H7 (cell line): ENCODE measurements at regions not wholly inside any gene's neighbourhood (a gene's known extent, or its start where the extent isn't known, plus 50 kb on each side); places are given as distances from the start of the nearest gene placed in this dataset.
"Not testable (repeated sequence)": the region's sequence is repeated elsewhere in the genome, so short reads cannot be mapped to it uniquely, and the experiment has no call there.

Source experiments
- DNase-seq: peaks from one replicate; pipeline ENCODE4 v3.0.0; 2012
- H3K27me3 ChIP-seq: 2 replicates; pipeline ENCODE4 v1.6.0; 2011; ENCODE audit warnings: mild to moderate bottlenecking, low read length; ENCODE audit not compliant: control insufficient read depth, insufficient read depth
- H3K36me3 ChIP-seq: replicated peaks from 2 replicates; pipeline ENCODE4 v1.5.1; 2011; ENCODE audit warnings: low read length; ENCODE audit not compliant: control insufficient read depth, insufficient read depth
- H3K4me3 ChIP-seq: 2 replicates; pipeline ENCODE4 v1.5.1; 2011; ENCODE audit warnings: low read depth, mild to moderate bottlenecking, control low read depth, low read length, moderate library complexity; ENCODE audit not compliant: insufficient read depth

GRCh38 chr1:224012807-224013434 is 101.0 kb upstream of the FBXO28 start:
- H3K27me3 ChIP-seq, DNase-seq, H3K36me3 ChIP-seq, H3K4me3 ChIP-seq: not testable (repeated sequence)

- H3K27me3 ChIP-seq, H3K36me3 ChIP-seq, H3K4me3 ChIP-seq, DNase-seq: not testable (repeated sequence)
These were observed 101.7 kb upstream of the FBXO28 start for GRCh38 chr1:224012162-224012561.

- H3K36me3 ChIP-seq, H3K4me3 ChIP-seq, DNase-seq, H3K27me3 ChIP-seq: not testable (repeated sequence)
These were observed 102.2 kb upstream of the FBXO28 start for GRCh38 chr1:224011751-224012150.

- H3K4me3 ChIP-seq, H3K27me3 ChIP-seq, DNase-seq: not testable (repeated sequence)
These were observed 102.8 kb upstream of the FBXO28 start for GRCh38 chr1:224011153-224011552.

GRCh38 chr1:224005973-224006372 is 107.9 kb upstream of the FBXO28 start:
- H3K36me3 ChIP-seq, H3K4me3 ChIP-seq, DNase-seq, H3K27me3 ChIP-seq: not testable (repeated sequence)

More at GRCh38 chr1:224011153-224011552, 102.8 kb upstream of the FBXO28 start:
- H3K36me3 ChIP-seq, result not testable (repeated sequence)

GRCh38 chr1:224004552-224005315 is 109.2 kb upstream of the FBXO28 start:
- DNase-seq, result peak; percentile 3
- not testable (repeated sequence) for H3K36me3 ChIP-seq, H3K4me3 ChIP-seq, H3K27me3 ChIP-seq

- not testable (repeated sequence) for H3K4me3 ChIP-seq, DNase-seq, H3K36me3 ChIP-seq, H3K27me3 ChIP-seq
These were observed 110.0 kb upstream of the FBXO28 start for GRCh38 chr1:224003896-224004295.

- not testable (repeated sequence) for DNase-seq, H3K27me3 ChIP-seq, H3K36me3 ChIP-seq, H3K4me3 ChIP-seq
These were observed 112.2 kb upstream of the FBXO28 start for GRCh38 chr1:224001757-224002156.

GRCh38 chr1:223999761-224000160 is 114.2 kb upstream of the FBXO28 start:
- not testable (repeated sequence) for H3K27me3 ChIP-seq, H3K4me3 ChIP-seq, H3K36me3 ChIP-seq, DNase-seq

GRCh38 chr1:223998676-223999455 is 115.0 kb upstream of the FBXO28 start:
- not testable (repeated sequence) for H3K4me3 ChIP-seq, H3K27me3 ChIP-seq, H3K36me3 ChIP-seq, DNase-seq

GRCh38 chr1:223996376-223996775 is 117.5 kb upstream of the FBXO28 start:
- not testable (repeated sequence) for H3K4me3 ChIP-seq, H3K36me3 ChIP-seq, DNase-seq, H3K27me3 ChIP-seq

GRCh38 chr1:223992456-223993246 is 121.3 kb upstream of the FBXO28 start:
- not testable (repeated sequence) for H3K36me3 ChIP-seq, H3K27me3 ChIP-seq
- H3K4me3 ChIP-seq, result peak overlapping the region; percentile 59
- DNase-seq, result peak; percentile 90

GRCh38 chr1:223991297-223991857 is 122.5 kb upstream of the FBXO28 start:
- H3K4me3 ChIP-seq, DNase-seq, H3K36me3 ChIP-seq, H3K27me3 ChIP-seq: not testable (repeated sequence)

- H3K27me3 ChIP-seq, DNase-seq, H3K36me3 ChIP-seq, H3K4me3 ChIP-seq: not testable (repeated sequence)
These were observed 116.2 kb upstream of the TP53BP2 start for GRCh38 chr1:223961985-223962384.
